RWPE2 (cell line): ENCODE measurements at regions not wholly inside any gene's neighbourhood (a gene's known extent, or its start where the extent isn't known, plus 50 kb on each side); places are given as distances from the start of the nearest gene placed in this dataset.

Experiments
- ATAC-seq: fragments of 200-7000 bp; cut with Tn5 transposase; 3 replicates; pipeline ENCODE4 v1.9.1; 2021; ENCODE audit warnings: low read depth
- DNase-seq: peaks from one replicate; pipeline ENCODE4 v3.0.0-alpha.2; 2020; ENCODE audit warnings: low spot score
- H3K27ac ChIP-seq: fragments of 450-650 bp; 2 replicates; pipeline ENCODE4 v1.5.1; 2017; ENCODE audit warnings: mild to moderate bottlenecking; ENCODE audit not compliant: poor library complexity, severe bottlenecking
- H3K27me3 ChIP-seq: fragments of 250-450 bp; sonication (Bioruptor Pico); 2 replicates; pipeline ENCODE4 v1.5.1; 2021; ENCODE audit warnings: mild to moderate bottlenecking, moderate library complexity; ENCODE audit not compliant: insufficient read depth, poor library complexity, severe bottlenecking
- H3K36me3 ChIP-seq: fragments of 250-450 bp; sonication (Bioruptor Pico); 2 replicates; pipeline ENCODE4 v1.5.1; 2020; ENCODE audit warnings: low read depth, mild to moderate bottlenecking, moderate library complexity
- H3K4me1 ChIP-seq: fragments of 250-450 bp; sonication (Bioruptor Pico); 2 replicates; pipeline ENCODE4 v1.5.1; 2021; ENCODE audit warnings: mild to moderate bottlenecking, moderate library complexity; ENCODE audit not compliant: insufficient read depth, poor library complexity, severe bottlenecking
- H3K4me3 ChIP-seq: fragments of 250-450 bp; sonication (Bioruptor Pico); 2 replicates; pipeline ENCODE4 v1.5.1; 2021; ENCODE audit warnings: mild to moderate bottlenecking, moderate library complexity; ENCODE audit not compliant: severe bottlenecking
- H3K9me3 ChIP-seq: fragments of 250-450 bp; sonication (Bioruptor Pico); 2 replicates; pipeline ENCODE4 v1.5.1; 2021; ENCODE audit warnings: mild to moderate bottlenecking, moderate library complexity; ENCODE audit not compliant: severe bottlenecking
- TF ChIP-seq, protein P1 (sequence below): fragments of 450-650 bp; IDR thresholded peaks from one replicate; pipeline ENCODE4 v1.5.1; 2017; ENCODE audit warnings: mild to moderate bottlenecking, moderate library complexity; ENCODE audit not compliant: poor library complexity, severe bottlenecking

DNA sequence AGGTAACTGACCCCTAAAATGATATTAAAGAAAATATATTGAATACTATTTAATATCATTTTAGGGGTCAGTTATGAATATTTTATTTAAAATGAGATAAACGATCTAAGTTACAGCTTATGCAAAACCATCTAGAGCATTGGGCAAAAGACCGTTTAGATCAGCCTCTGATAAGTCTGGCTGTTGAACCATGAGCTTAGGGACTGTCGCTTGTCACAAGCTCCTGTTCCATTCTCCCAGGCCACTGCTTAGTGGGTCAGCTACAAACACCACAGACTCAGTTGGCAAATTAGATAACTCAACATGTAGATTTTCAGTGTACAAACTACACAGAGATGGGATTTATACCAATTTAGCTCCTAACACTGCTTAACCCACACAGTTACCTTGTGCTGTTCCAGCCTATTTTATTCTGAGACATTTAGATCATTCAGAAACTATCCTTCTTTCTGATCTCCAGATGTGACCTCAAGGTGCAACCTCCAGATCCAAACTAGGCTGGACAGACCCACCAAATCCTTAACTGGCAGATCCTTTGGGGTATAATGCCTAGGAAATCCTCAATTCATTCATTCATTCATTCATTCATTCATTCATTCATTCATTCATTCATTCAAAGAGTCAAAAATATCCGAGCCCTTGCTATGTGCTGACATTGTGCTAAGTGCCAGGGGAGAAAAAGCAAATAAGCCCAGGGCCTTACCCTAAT lies 82.8 kb downstream of the HRH4 start:
- TF ChIP-seq, protein P1, sequence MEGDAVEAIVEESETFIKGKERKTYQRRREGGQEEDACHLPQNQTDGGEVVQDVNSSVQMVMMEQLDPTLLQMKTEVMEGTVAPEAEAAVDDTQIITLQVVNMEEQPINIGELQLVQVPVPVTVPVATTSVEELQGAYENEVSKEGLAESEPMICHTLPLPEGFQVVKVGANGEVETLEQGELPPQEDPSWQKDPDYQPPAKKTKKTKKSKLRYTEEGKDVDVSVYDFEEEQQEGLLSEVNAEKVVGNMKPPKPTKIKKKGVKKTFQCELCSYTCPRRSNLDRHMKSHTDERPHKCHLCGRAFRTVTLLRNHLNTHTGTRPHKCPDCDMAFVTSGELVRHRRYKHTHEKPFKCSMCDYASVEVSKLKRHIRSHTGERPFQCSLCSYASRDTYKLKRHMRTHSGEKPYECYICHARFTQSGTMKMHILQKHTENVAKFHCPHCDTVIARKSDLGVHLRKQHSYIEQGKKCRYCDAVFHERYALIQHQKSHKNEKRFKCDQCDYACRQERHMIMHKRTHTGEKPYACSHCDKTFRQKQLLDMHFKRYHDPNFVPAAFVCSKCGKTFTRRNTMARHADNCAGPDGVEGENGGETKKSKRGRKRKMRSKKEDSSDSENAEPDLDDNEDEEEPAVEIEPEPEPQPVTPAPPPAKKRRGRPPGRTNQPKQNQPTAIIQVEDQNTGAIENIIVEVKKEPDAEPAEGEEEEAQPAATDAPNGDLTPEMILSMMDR: no peak

DNA sequence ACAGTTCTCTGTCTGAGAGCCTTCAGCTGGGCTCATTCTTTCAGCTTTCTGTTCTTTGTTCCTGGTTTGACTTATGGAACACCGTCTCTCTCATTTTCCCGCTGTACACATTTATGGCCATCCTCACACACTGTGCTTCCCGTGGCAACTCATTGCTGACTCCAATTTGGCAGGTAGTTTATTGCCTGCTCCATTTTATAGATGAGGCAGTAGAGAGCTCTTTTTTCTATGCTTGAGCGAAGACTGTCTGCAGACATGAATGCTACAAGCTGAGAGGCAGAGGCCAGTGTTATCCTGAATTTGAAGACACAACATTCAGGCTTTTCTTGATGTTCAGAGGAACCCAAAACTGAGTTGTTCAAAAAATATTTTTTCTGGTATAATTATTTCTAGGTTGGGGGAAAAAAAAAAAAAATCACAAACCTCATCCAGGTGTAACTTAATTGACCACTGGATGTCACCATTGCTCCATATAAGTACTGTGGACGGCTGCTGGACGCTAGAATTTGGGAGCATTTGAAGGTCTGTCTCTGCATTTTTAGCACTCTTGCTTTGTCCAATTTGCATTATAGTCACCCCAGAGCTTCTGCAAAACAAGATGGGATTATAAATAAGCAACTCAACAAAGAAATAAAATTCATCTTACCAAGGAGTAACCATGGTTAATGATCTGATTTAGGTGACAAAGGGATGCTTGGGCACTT lies 83.5 kb downstream of the HRH4 start:
- TF ChIP-seq, protein P1: peak; percentile 73
- no peak for DNase-seq

More for the DNA sequence above, 82.8 kb downstream of the HRH4 start:
- DNase-seq (no peak), ATAC-seq (no peak)
- Histone ChIP-seq H3K27me3 (peaks cover 7% of the 10 kb centered on the region), H3K36me3 (no peaks in the 10 kb centered on the region), H3K27ac (no peak overlapping the region), H3K4me1 (no peaks in the 10 kb centered on the region), H3K9me3 (no peaks in the 10 kb centered on the region), H3K4me3 (no peak overlapping the region)

DNA sequence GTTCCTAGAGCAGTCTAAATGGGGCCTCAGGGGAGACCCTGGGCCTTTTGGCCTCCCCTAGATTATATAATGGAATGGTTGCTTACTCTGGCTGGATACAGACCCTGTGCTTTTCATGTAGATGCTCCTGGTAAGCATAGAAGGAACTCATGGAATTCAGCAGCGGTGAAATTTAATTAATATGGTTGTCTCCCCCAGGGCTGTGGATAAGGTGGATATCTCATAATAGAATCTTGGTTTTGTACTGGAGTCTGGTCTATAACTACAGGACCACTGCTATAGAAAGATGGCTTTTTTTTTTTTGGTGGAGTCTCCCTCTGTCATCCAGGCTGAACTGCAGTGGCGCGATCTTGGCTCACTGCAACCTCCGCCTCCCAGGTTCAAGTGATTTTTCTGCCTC lies 84.5 kb downstream of the HRH4 start:
- peaks cover 4% of the 10 kb centered on the region for H3K27me3 ChIP-seq
- H3K36me3 ChIP-seq: no peaks in the 10 kb centered on the region
- no peak overlapping the region for H3K27ac ChIP-seq
- no peak overlapping the region for H3K4me3 ChIP-seq
- ATAC-seq (no peak), DNase-seq (no peak)
- TF ChIP-seq, protein P1: no peak
- no peaks in the 10 kb centered on the region for H3K4me1 ChIP-seq
- H3K9me3 ChIP-seq: no peaks in the 10 kb centered on the region

More for the DNA sequence above, 83.5 kb downstream of the HRH4 start:
- Histone ChIP-seq H3K36me3 (no peaks in the 10 kb centered on the region), H3K4me3 (no peak overlapping the region), H3K27me3 (peaks cover 7% of the 10 kb centered on the region), H3K27ac (no peak overlapping the region), H3K9me3 (no peaks in the 10 kb centered on the region), H3K4me1 (no peaks in the 10 kb centered on the region)
- ATAC-seq: no peak

DNA sequence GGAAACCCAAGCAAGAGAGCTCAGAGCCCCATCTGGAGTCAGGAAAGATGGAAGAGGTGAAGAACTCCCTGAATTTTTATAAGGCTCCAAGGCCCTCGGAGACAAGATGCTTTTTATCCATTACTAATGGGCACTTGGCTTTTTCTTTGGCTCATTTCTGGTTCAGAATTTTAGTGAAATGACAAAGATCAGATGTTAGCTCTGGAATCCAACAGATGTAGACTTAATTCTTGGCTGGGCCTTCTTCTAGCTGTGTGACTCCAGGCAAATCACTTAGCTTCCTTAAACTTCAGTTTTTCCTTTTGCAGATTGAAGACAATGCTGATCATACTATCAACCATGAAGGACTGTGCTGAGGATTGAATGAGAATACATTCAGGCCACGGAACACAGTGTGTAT lies 85.2 kb downstream of the HRH4 start:
- Histone ChIP-seq H3K36me3 (no peaks in the 10 kb centered on the region), H3K27me3 (no peaks in the 10 kb centered on the region), H3K4me3 (no peak overlapping the region), H3K4me1 (no peaks in the 10 kb centered on the region), H3K9me3 (no peaks in the 10 kb centered on the region), H3K27ac (no peak overlapping the region)
- ATAC-seq: no peak
- TF ChIP-seq, protein P1: no peak
- no peak for DNase-seq

DNA sequence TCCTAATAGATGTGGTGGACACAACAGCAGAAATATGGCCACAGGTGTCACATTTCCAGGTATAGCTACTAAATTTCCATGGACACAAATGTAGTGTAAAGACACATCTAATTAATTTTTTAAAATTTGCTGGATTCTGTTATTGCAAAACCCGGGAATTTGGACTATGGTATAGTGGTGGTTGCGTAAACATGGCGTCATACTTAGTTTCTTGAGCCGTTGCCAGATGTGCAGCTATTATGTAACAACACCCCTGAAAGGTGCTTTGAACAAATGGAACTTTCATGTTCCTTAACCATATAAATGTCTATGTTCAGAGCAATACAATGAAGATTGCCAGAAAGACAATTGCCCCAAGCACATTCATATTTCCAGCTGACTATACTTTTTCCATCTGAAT lies 85.9 kb downstream of the HRH4 start:
- Histone ChIP-seq H3K27me3 (no peaks in the 10 kb centered on the region), H3K4me1 (no peaks in the 10 kb centered on the region), H3K27ac (no peak overlapping the region), H3K36me3 (no peaks in the 10 kb centered on the region), H3K4me3 (no peak overlapping the region), H3K9me3 (no peaks in the 10 kb centered on the region)
- TF ChIP-seq, protein P1: no peak
- DNase-seq (no peak), ATAC-seq (no peak)
